NCI-H774 (cell line): ENCODE measurements at regions not wholly inside any gene's neighbourhood (a gene's known extent, or its start where the extent isn't known, plus 50 kb on each side); places are given as distances from the start of the nearest gene placed in this dataset.

ENCODE experiments used
- DNase-seq: peaks from one replicate; lab custom pipeline; 2025; lab: John Stamatoyannopoulos, UW

- no peak for DNase-seq
Measured at GRCh38 chr18:40944576-40944975, 1010.5 kb upstream of the PIK3C3 start.

GRCh38 chr18:40939656-40940515 lies 1015.1 kb upstream of the PIK3C3 start:
- no peak for DNase-seq

- DNase-seq = no peak
Measured at GRCh38 chr18:40938615-40939014, 1016.4 kb upstream of the PIK3C3 start.

GRCh38 chr18:40937386-40937785 lies 1017.6 kb upstream of the PIK3C3 start:
- DNase-seq = no peak

- no peak for DNase-seq
Measured at GRCh38 chr18:40935423-40935822, 1019.6 kb upstream of the PIK3C3 start.

GRCh38 chr18:40932862-40933261 lies 1022.2 kb upstream of the PIK3C3 start:
- DNase-seq = no peak

GRCh38 chr18:40930211-40930882 lies 1024.7 kb upstream of the PIK3C3 start:
- DNase-seq = no peak

- DNase-seq = no peak
Measured at GRCh38 chr18:40929399-40929798, 1025.6 kb upstream of the PIK3C3 start.

GRCh38 chr18:40926679-40927078 lies 1028.4 kb upstream of the PIK3C3 start:
- DNase-seq = no peak

GRCh38 chr18:40925071-40925541 lies 1029.9 kb upstream of the PIK3C3 start:
- no peak for DNase-seq

- DNase-seq = no peak
Measured at GRCh38 chr18:40921845-40922629, 1033.0 kb upstream of the PIK3C3 start.

GRCh38 chr18:40917056-40917455 lies 1038.0 kb upstream of the PIK3C3 start:
- DNase-seq = no peak

GRCh38 chr18:40915724-40916123 lies 1039.3 kb upstream of the PIK3C3 start:
- no peak for DNase-seq

GRCh38 chr18:40911582-40912254 lies 1043.3 kb upstream of the PIK3C3 start:
- DNase-seq = no peak

- no peak for DNase-seq
Measured at GRCh38 chr18:40911041-40911440, 1044.0 kb upstream of the PIK3C3 start.

GRCh38 chr18:40907842-40908241 lies 1047.2 kb upstream of the PIK3C3 start:
- no peak for DNase-seq

GRCh38 chr18:40904295-40904694 lies 1050.7 kb upstream of the PIK3C3 start:
- no peak for DNase-seq

- DNase-seq = no peak
Measured at GRCh38 chr18:40902436-40902835, 1052.6 kb upstream of the PIK3C3 start.

- no peak for DNase-seq
Measured at GRCh38 chr18:40897884-40898283, 1057.2 kb upstream of the PIK3C3 start.

GRCh38 chr18:40883271-40883670 lies 1071.8 kb upstream of the PIK3C3 start:
- no peak for DNase-seq

- no peak for DNase-seq
Measured at GRCh38 chr18:40882468-40882867, 1072.6 kb upstream of the PIK3C3 start.

- DNase-seq = no peak
Measured at GRCh38 chr18:40878371-40878770, 1076.7 kb upstream of the PIK3C3 start.
